Natural killer cell (primary cell): ENCODE measurements at regions not wholly inside any gene's neighbourhood (a gene's known extent, or its start where the extent isn't known, plus 50 kb on each side); places are given as distances from the start of the nearest gene placed in this dataset.

Experiments used
- ATAC-seq, 3 donors: fragments of 150-1000 bp in 2 of 3; fragments of 200-7000 bp in 1 of 3; cut with Tn5 transposase; 1 replicate in 1 of 3; 2 replicates in 2 of 3; pipeline ENCODE4 v1.10.0; 2021; ENCODE audit warnings: mild to moderate bottlenecking in 2 of 3, moderate library complexity in 2 of 3
- DNase-seq, 2 donors: peaks; one replicate each; pipeline versions ENCODE4 v3.0.0 to v3.0.0-alpha.2; 2013 to 2021; ENCODE audit warnings: mixed read lengths in 1 of 2
- H3K27ac ChIP-seq: one replicate; pipeline ENCODE4 v1.5.1; 2013; ENCODE audit warnings: mild to moderate bottlenecking, low read length
- H3K27me3 ChIP-seq: one replicate; pipeline ENCODE4 v1.6.1; 2013; ENCODE audit warnings: low read length; ENCODE audit not compliant: control insufficient read depth, insufficient read depth
- H3K36me3 ChIP-seq: one replicate; pipeline ENCODE4 v1.6.1; 2013; ENCODE audit warnings: low read length; ENCODE audit not compliant: control insufficient read depth, insufficient read depth
- H3K4me1 ChIP-seq: one replicate; pipeline ENCODE4 v1.6.1; 2013; ENCODE audit warnings: low read length; ENCODE audit not compliant: control insufficient read depth, insufficient read depth
- H3K4me3 ChIP-seq: one replicate; pipeline ENCODE4 v1.5.1; 2013; ENCODE audit warnings: low read length
- H3K9me3 ChIP-seq: one replicate; pipeline ENCODE4 v1.6.1; 2013; ENCODE audit warnings: low read length; ENCODE audit not compliant: control insufficient read depth, insufficient read depth
- H3K27ac Mint-ChIP-seq, 2 donors: one replicate each; pipeline ENCODE4 v1.8.0; 2022; ENCODE audit warnings: mild to moderate bottlenecking in 2 of 2, mixed read lengths in 2 of 2, moderate library complexity in 1 of 2
- H3K27me3 Mint-ChIP-seq, 2 donors: one replicate each; pipeline ENCODE4 v1.8.0; 2022; ENCODE audit warnings: low read depth in 2 of 2, mixed read lengths in 2 of 2
- H3K36me3 Mint-ChIP-seq: one replicate; pipeline ENCODE4 v1.8.0; 2022; ENCODE audit warnings: mixed read lengths
- H3K4me1 Mint-ChIP-seq, 2 donors: one replicate each; pipeline ENCODE4 v1.8.0; 2022; ENCODE audit warnings: mixed read lengths in 2 of 2
- H3K4me3 Mint-ChIP-seq: one replicate; pipeline ENCODE4 v1.8.0; 2022; ENCODE audit warnings: mild to moderate bottlenecking, moderate library complexity, mixed read lengths
- H3K9me3 Mint-ChIP-seq, 2 donors: one replicate each; pipeline ENCODE4 v1.8.0; 2022; ENCODE audit warnings: mixed read lengths in 2 of 2
- CTCF ChIP-seq: fragments of 200-600 bp; IDR thresholded peaks from one replicate; pipeline ENCODE4 v1.8.0; 2022; ENCODE audit warnings: antibody characterized with exemption
- WGBS: methylation state at CpG from one replicate; pipeline ENCODE4 v1.1.7; 2013; ENCODE audit warnings: missing lambda C conversion rate; ENCODE audit not compliant: insufficient coverage; 5-methylcytosine and 5-hydroxymethylcytosine counted together
- intact Hi-C: fragments of 100-400 bp; cut with micrococcal nuclease; formaldehyde crosslinking; loops from one replicate; pipeline ENCODE4 v1.14.2; 2022

GRCh38 chr22:27610863-27611786 lies 190.4 kb downstream of the MN1 start:
- H3K4me1 ChIP-seq, result no peaks in the 10 kb centered on the region
- Mint-ChIP-seq H3K4me1 (peaks cover 0 to 5% of the 10 kb centered on the region in 2 donors), H3K4me3 (no peak overlapping the region), H3K27me3 (peaks cover 24 to 26% of the 10 kb centered on the region in 2 donors), H3K27ac (no peak overlapping the region), H3K9me3 (no peaks in the 10 kb centered on the region), H3K36me3 (no peaks in the 10 kb centered on the region)
- no peak overlapping the region for H3K27ac ChIP-seq
- no peak for DNase-seq
- no peaks in the 10 kb centered on the region for H3K36me3 ChIP-seq
- H3K9me3 ChIP-seq, result no peaks in the 10 kb centered on the region
- 87% methylated on average over 23 of the region's 23 CpGs for WGBS
- H3K27me3 ChIP-seq, result no peaks in the 10 kb centered on the region
- ATAC-seq, result no peak
- intact Hi-C loops, result no loop called here
- no peak overlapping the region for H3K4me3 ChIP-seq
- TF ChIP-seq CTCF, result no peak

- H3K9me3 ChIP-seq, result no peaks in the 10 kb centered on the region
- Mint-ChIP-seq H3K27ac (no peak overlapping the region), H3K4me1 (peaks cover 0 to 5% of the 10 kb centered on the region in 2 donors), H3K27me3 (peaks cover 24 to 30% of the 10 kb centered on the region in 2 donors), H3K36me3 (no peaks in the 10 kb centered on the region), H3K9me3 (no peaks in the 10 kb centered on the region), H3K4me3 (no peak overlapping the region)
- no peaks in the 10 kb centered on the region for H3K27me3 ChIP-seq
- WGBS, result 3% methylated on average over 6 of the region's 6 CpGs
- TF ChIP-seq CTCF, result no peak
- DNase-seq (no peak), ATAC-seq (no peak)
- H3K4me1 ChIP-seq, result no peaks in the 10 kb centered on the region
- intact Hi-C loops, result no loop called here
- H3K27ac ChIP-seq, result no peak overlapping the region
- H3K36me3 ChIP-seq, result no peaks in the 10 kb centered on the region
- no peak overlapping the region for H3K4me3 ChIP-seq
These were observed 189.4 kb downstream of the MN1 start for GRCh38 chr22:27612115-27612514.

- ATAC-seq, result no peak
- Mint-ChIP-seq H3K27me3 (peaks cover 27 to 33% of the 10 kb centered on the region in 2 donors), H3K4me3 (no peak overlapping the region), H3K9me3 (no peaks in the 10 kb centered on the region), H3K27ac (no peak overlapping the region), H3K36me3 (no peaks in the 10 kb centered on the region), H3K4me1 (peaks cover 0 to 5% of the 10 kb centered on the region in 2 donors)
- no peaks in the 10 kb centered on the region for H3K4me1 ChIP-seq
- no peak for TF ChIP-seq CTCF
- no peaks in the 10 kb centered on the region for H3K36me3 ChIP-seq
- no peaks in the 10 kb centered on the region for H3K9me3 ChIP-seq
- H3K27ac ChIP-seq, result no peak overlapping the region
- H3K27me3 ChIP-seq, result no peaks in the 10 kb centered on the region
- intact Hi-C loops, result no loop called here
- H3K4me3 ChIP-seq, result no peak overlapping the region
- WGBS, result 50% methylated on average over 19 of the region's 19 CpGs
- no peak for DNase-seq
These were observed 188.2 kb downstream of the MN1 start for GRCh38 chr22:27613099-27614005.
